ENCODE measurements at regions not wholly inside any gene's neighbourhood (a gene's known extent, or its start where the extent isn't known, plus 50 kb on each side); places are given as distances from the start of the nearest gene placed in this dataset.

GRCh38 chr22:27232077-27232476 lies 569.5 kb downstream of the MN1 start:
- Histone ChIP-seq H3K9me3 (replicated peaks; ENCODE audit: insufficient read depth, low read length) (no peaks in the 10 kb centered on the region), H3K9ac (ENCODE audit: low read length) (no peak overlapping the region), H3K4me3 (ENCODE audit: low read length) (no peak overlapping the region), H2AFZ (ENCODE audit: low read length) (no peak overlapping the region), H3K9me2 (replicated peaks; ENCODE audit: insufficient read depth, low read length) (no peaks in the 10 kb centered on the region), H3K36me3 (replicated peaks; ENCODE audit: insufficient read depth, low read length) (no peaks in the 10 kb centered on the region), H3K4me1 (ENCODE audit: low read length) (no peaks in the 10 kb centered on the region), H4K20me1 (ENCODE audit: insufficient read depth, low read length) (no peaks in the 10 kb centered on the region), H3K79me2 (ENCODE audit: low read length) (no peaks in the 10 kb centered on the region), H3F3A (ENCODE audit: insufficient read depth, low read length) (no peaks in the 10 kb centered on the region), H3K27ac (ENCODE audit: low read length) (no peak overlapping the region), H3K4me2 (ENCODE audit: low read depth, low read length) (no peak overlapping the region), H3K27me3 (replicated peaks; ENCODE audit: insufficient read depth, low read length) (peaks cover 68% of the 10 kb centered on the region)
- TF ChIP-seq EZH2 (optimal IDR thresholded peaks at IDR 0.05; ENCODE audit: low read depth, low read length) (no peak), EZH2phosphoT487 (IDR thresholded peaks at IDR 0.05; ENCODE audit: low read length) (no peak)
- TF ChIP-seq, protein P1, sequence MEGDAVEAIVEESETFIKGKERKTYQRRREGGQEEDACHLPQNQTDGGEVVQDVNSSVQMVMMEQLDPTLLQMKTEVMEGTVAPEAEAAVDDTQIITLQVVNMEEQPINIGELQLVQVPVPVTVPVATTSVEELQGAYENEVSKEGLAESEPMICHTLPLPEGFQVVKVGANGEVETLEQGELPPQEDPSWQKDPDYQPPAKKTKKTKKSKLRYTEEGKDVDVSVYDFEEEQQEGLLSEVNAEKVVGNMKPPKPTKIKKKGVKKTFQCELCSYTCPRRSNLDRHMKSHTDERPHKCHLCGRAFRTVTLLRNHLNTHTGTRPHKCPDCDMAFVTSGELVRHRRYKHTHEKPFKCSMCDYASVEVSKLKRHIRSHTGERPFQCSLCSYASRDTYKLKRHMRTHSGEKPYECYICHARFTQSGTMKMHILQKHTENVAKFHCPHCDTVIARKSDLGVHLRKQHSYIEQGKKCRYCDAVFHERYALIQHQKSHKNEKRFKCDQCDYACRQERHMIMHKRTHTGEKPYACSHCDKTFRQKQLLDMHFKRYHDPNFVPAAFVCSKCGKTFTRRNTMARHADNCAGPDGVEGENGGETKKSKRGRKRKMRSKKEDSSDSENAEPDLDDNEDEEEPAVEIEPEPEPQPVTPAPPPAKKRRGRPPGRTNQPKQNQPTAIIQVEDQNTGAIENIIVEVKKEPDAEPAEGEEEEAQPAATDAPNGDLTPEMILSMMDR (IDR thresholded peaks at IDR 0.05; ENCODE audit: low read length), result no peak
- DNase-seq, result no peak

GRCh38 chr22:27237080-27237741 lies 564.3 kb downstream of the MN1 start:
- Histone ChIP-seq H3K27me3 (replicated peaks; ENCODE audit: insufficient read depth, low read length) (peaks cover 56% of the 10 kb centered on the region), H3K9me2 (replicated peaks; ENCODE audit: insufficient read depth, low read length) (no peaks in the 10 kb centered on the region), H3K4me3 (ENCODE audit: low read length) (no peak overlapping the region), H4K20me1 (ENCODE audit: insufficient read depth, low read length) (no peaks in the 10 kb centered on the region), H3K79me2 (ENCODE audit: low read length) (no peaks in the 10 kb centered on the region), H3K27ac (ENCODE audit: low read length) (no peak overlapping the region), H3K4me1 (ENCODE audit: low read length) (no peaks in the 10 kb centered on the region), H3K9ac (ENCODE audit: low read length) (no peak overlapping the region), H3K36me3 (replicated peaks; ENCODE audit: insufficient read depth, low read length) (no peaks in the 10 kb centered on the region), H3K4me2 (ENCODE audit: low read depth, low read length) (no peak overlapping the region), H3K9me3 (replicated peaks; ENCODE audit: insufficient read depth, low read length) (no peaks in the 10 kb centered on the region), H3F3A (ENCODE audit: insufficient read depth, low read length) (no peaks in the 10 kb centered on the region), H2AFZ (ENCODE audit: low read length) (no peak overlapping the region)
- no peak for DNase-seq
- TF ChIP-seq EZH2phosphoT487 (IDR thresholded peaks at IDR 0.05; ENCODE audit: low read length), result no peak
- TF ChIP-seq EZH2 (optimal IDR thresholded peaks at IDR 0.05; ENCODE audit: low read depth, low read length), result no peak
- TF ChIP-seq, protein P1 (IDR thresholded peaks at IDR 0.05; ENCODE audit: low read length), result no peak

DNA sequence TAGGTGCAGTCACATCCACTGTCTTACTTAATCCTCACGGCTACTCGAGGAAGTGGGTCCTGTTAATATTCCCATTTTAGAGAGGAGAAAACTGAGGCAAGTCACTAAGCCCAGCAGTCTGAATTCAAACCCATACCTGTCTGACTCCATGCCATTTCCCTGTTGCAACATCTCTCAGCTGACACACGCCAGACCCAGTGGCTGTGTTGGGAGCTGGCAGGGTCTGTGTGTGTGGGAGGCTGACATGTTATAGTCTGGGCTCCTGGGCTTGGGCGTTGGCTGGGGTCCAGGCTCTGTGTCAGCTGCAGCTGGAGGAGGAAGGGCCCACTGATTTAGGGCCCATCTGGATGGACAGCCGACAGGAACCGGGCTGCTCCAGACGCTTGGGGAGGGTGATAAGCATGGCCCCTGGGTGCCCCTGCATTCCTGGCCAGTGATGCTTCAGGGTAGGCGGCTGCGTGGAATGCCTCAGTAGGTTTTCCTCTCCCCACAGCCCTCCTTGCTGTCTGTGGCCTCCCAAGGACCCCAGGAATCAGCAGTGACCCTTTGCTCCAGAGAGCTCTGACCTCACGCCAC lies 562.5 kb downstream of the MN1 start:
- Histone ChIP-seq H3K27ac (ENCODE audit: low read length) (no peak overlapping the region), H3K9me3 (replicated peaks; ENCODE audit: insufficient read depth, low read length) (no peaks in the 10 kb centered on the region), H3F3A (ENCODE audit: insufficient read depth, low read length) (no peaks in the 10 kb centered on the region), H3K9me2 (replicated peaks; ENCODE audit: insufficient read depth, low read length) (no peaks in the 10 kb centered on the region), H4K20me1 (ENCODE audit: insufficient read depth, low read length) (no peaks in the 10 kb centered on the region), H3K4me3 (ENCODE audit: low read length) (no peak overlapping the region), H3K4me1 (ENCODE audit: low read length) (no peaks in the 10 kb centered on the region), H3K4me2 (ENCODE audit: low read depth, low read length) (no peak overlapping the region), H3K36me3 (replicated peaks; ENCODE audit: insufficient read depth, low read length) (no peaks in the 10 kb centered on the region), H3K9ac (ENCODE audit: low read length) (no peak overlapping the region), H3K79me2 (ENCODE audit: low read length) (no peaks in the 10 kb centered on the region), H3K27me3 (replicated peaks; ENCODE audit: insufficient read depth, low read length) (peaks cover 67% of the 10 kb centered on the region), H2AFZ (ENCODE audit: low read length) (no peak overlapping the region)
- TF ChIP-seq EZH2phosphoT487 (IDR thresholded peaks at IDR 0.05; ENCODE audit: low read length), result no peak
- TF ChIP-seq, protein P1 (IDR thresholded peaks at IDR 0.05; ENCODE audit: low read length), result no peak
- no peak for DNase-seq

Data from MM.1S (cell line).